ENCODE measurements at regions not wholly inside any gene's neighbourhood (a gene's known extent, or its start where the extent isn't known, plus 50 kb on each side); places are given as distances from the start of the nearest gene placed in this dataset.

- ChIA-PET POLR2A (interaction anchor here (0.6 to 1.4 kb wide), 5 partner anchors 11 to 36 kb away, joined by 3 to 4 read pairs (median 3); no protein-coding TSS in a partner anchor), CTCF (ENCODE audit: low intra/inter-chr PET ratio) (no interaction called here)
- Histone ChIP-seq H3K79me2 (ENCODE audit: control insufficient read depth, insufficient read depth, low read length) (no peaks in the 10 kb centered on the region), H3K4me1 (replicated peaks in 1 of 2; ENCODE audit: control insufficient read depth in 2 of 2, insufficient read depth in 2 of 2, low read length in 2 of 2) (peaks cover 10 to 62% of the 10 kb centered on the region in 2 experiments; a peak in 4 of 5 replicates), H3K27me3 (ENCODE audit: control insufficient read depth in 2 of 2, insufficient read depth in 2 of 2, low read length in 2 of 2) (no peaks in the 10 kb centered on the region), H3K9ac (ENCODE audit: insufficient read depth in 1 of 2, low read depth in 2 of 2, low read length in 2 of 2) (peak overlapping the region in 1 of 2 experiments; percentile 68; a peak in 2 of 4 replicates), H3K4me2 (ENCODE audit: insufficient read depth, low read length) (no peak overlapping the region), H3K27ac (ENCODE audit: extremely low read depth, low read depth, low read length) (no peak overlapping the region), H3K9me1 (ENCODE audit: control insufficient read depth, insufficient read depth, low read length) (no peaks in the 10 kb centered on the region), H3K36me3 (ENCODE audit: control insufficient read depth, insufficient read depth, low read length) (no peaks in the 10 kb centered on the region), H3K9me3 (replicated peaks; ENCODE audit: control insufficient read depth, insufficient read depth, low read depth, low read length) (no peaks in the 10 kb centered on the region), H4K20me1 (replicated peaks; ENCODE audit: control insufficient read depth, insufficient read depth, low read length) (no peaks in the 10 kb centered on the region), H2AFZ (ENCODE audit: low read depth, low read length) (no peak overlapping the region), H3K4me3 (no peak overlapping the region)
- no peak for DNase-seq (ENCODE audit: extremely low read depth in 1 of 4, low spot score in 3 of 4)
- no peak for ATAC-seq
- TF ChIP-seq, protein P1, sequence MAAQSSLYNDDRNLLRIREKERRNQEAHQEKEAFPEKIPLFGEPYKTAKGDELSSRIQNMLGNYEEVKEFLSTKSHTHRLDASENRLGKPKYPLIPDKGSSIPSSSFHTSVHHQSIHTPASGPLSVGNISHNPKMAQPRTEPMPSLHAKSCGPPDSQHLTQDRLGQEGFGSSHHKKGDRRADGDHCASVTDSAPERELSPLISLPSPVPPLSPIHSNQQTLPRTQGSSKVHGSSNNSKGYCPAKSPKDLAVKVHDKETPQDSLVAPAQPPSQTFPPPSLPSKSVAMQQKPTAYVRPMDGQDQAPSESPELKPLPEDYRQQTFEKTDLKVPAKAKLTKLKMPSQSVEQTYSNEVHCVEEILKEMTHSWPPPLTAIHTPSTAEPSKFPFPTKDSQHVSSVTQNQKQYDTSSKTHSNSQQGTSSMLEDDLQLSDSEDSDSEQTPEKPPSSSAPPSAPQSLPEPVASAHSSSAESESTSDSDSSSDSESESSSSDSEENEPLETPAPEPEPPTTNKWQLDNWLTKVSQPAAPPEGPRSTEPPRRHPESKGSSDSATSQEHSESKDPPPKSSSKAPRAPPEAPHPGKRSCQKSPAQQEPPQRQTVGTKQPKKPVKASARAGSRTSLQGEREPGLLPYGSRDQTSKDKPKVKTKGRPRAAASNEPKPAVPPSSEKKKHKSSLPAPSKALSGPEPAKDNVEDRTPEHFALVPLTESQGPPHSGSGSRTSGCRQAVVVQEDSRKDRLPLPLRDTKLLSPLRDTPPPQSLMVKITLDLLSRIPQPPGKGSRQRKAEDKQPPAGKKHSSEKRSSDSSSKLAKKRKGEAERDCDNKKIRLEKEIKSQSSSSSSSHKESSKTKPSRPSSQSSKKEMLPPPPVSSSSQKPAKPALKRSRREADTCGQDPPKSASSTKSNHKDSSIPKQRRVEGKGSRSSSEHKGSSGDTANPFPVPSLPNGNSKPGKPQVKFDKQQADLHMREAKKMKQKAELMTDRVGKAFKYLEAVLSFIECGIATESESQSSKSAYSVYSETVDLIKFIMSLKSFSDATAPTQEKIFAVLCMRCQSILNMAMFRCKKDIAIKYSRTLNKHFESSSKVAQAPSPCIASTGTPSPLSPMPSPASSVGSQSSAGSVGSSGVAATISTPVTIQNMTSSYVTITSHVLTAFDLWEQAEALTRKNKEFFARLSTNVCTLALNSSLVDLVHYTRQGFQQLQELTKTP (IDR thresholded peaks at IDR 0.05; ENCODE audit: low read depth in 1 of 2, partially characterized antibody in 2 of 2), result no peak
- no peak for TF ChIP-seq PBX2 (CRISPR knock-in tag; IDR thresholded peaks at IDR 0.05; ENCODE audit: low read depth)
- TF ChIP-seq PBX2 (tag; conservative IDR thresholded peaks at IDR 0.05; ENCODE audit: low read depth), result no peak
- TF ChIP-seq POLR2AphosphoS5 (IDR thresholded peaks at IDR 0.05; ENCODE audit: control insufficient read depth, insufficient read depth, low read depth, low read length), result no peak
- no peak for TF ChIP-seq ZNF12 (CRISPR knock-in tag; IDR thresholded peaks at IDR 0.05)
- TF ChIP-seq PTTG1 (tag; IDR thresholded peaks at IDR 0.05; ENCODE audit: low read depth), result no peak
- no TSS peak for BruUV-seq (replicated peaks)
- no peak for FAIRE-seq
- intact Hi-C loops (cut with micrococcal nuclease), result no loop called here
- 56% methylated on average over 10 of the region's 14 CpGs for WGBS (ENCODE audit: insufficient coverage, low coverage, missing lambda C conversion rate)
- in situ Hi-C loops (cut with MboI), result no loop called here
Observed at GRCh38 chr16:88318051-88318450, 64.7 kb upstream of the ZNF469 start.

Measured in K562 (cell line).